ENCODE measurements at regions not wholly inside any gene's neighbourhood (a gene's known extent, or its start where the extent isn't known, plus 50 kb on each side); places are given as distances from the start of the nearest gene placed in this dataset.

- TF ChIP-seq STAT6 (CRISPR knock-in tag; conservative IDR thresholded peaks at IDR 0.05; ENCODE audit: low read depth) (no peak), JUN (CRISPR knock-in tag; IDR thresholded peaks at IDR 0.05) (no peak)
Observed at GRCh38 chr5:12675959-12676358, 771.7 kb upstream of the CTNND2 start (continued).

- DNase-seq (ENCODE audit: low spot score): no peak
Observed at GRCh38 chr5:12672141-12672540, 767.9 kb upstream of the CTNND2 start.

GRCh38 chr5:12669326-12669725 is 765.1 kb upstream of the CTNND2 start:
- ATAC-seq: peak; percentile 62
- ChIA-PET CTCF (no interaction called here), POLR2A (no interaction called here)
- TF ChIP-seq USF1 (CRISPR knock-in tag; IDR thresholded peaks at IDR 0.05) (no peak), CTCF (IDR thresholded peaks at IDR 0.05) (no peak), JUN (CRISPR knock-in tag; IDR thresholded peaks at IDR 0.05) (no peak), USF2 (CRISPR knock-in tag; IDR thresholded peaks at IDR 0.05) (peak; percentile 38; the same call in 1 of the 2 replicates), ZNF263 (CRISPR knock-in tag; IDR thresholded peaks at IDR 0.05; ENCODE audit: low read depth) (no peak)
- Mint-ChIP-seq H3K9me3 (no peaks in the 10 kb centered on the region), H3K27ac (peak overlapping the region; percentile 94), H3K27me3 (ENCODE audit: low read depth) (no peaks in the 10 kb centered on the region; the same call in 1 of the 2 replicates), H3K4me3 (peak overlapping the region; percentile 99), H3K4me1 (peaks cover 64% of the 10 kb centered on the region), H3K36me3 (peaks cover 57% of the 10 kb centered on the region)
- DNase-seq (ENCODE audit: low spot score): no peak

More at GRCh38 chr5:12672141-12672540, 767.9 kb upstream of the CTNND2 start:
- H3K9me3 Mint-ChIP-seq: peaks cover 9% of the 10 kb centered on the region
- peak overlapping the region; percentile 5; the same call in 1 of the 2 replicates for H3K4me3 Mint-ChIP-seq
- peaks cover 45% of the 10 kb centered on the region for H3K36me3 Mint-ChIP-seq
- no peak overlapping the region for H3K27ac Mint-ChIP-seq
- peak; percentile 18 for ATAC-seq
- peaks cover 61% of the 10 kb centered on the region for H3K4me1 Mint-ChIP-seq
- POLR2A ChIA-PET: no interaction called here
- H3K27me3 Mint-ChIP-seq (ENCODE audit: low read depth): no peaks in the 10 kb centered on the region; the same call in 1 of the 2 replicates
- CTCF ChIA-PET: no interaction called here
- TF ChIP-seq CREB1 (CRISPR knock-in tag; IDR thresholded peaks at IDR 0.05) (no peak), ZNF423 (CRISPR knock-in tag; IDR thresholded peaks at IDR 0.05) (no peak), ZBTB21 (CRISPR knock-in tag; IDR thresholded peaks at IDR 0.05; ENCODE audit: borderline replicate concordance) (no peak), ARID4B (CRISPR knock-in tag; IDR thresholded peaks at IDR 0.05; ENCODE audit: borderline replicate concordance) (no peak)

Data from WTC11 (cell line).